ENCODE measurements at regions not wholly inside any gene's neighbourhood (a gene's known extent, or its start where the extent isn't known, plus 50 kb on each side); places are given as distances from the start of the nearest gene placed in this dataset.
"Not testable (repeated sequence)": the region's sequence is repeated elsewhere in the genome, so short reads cannot be mapped to it uniquely, and the experiment has no call there.

DNA sequence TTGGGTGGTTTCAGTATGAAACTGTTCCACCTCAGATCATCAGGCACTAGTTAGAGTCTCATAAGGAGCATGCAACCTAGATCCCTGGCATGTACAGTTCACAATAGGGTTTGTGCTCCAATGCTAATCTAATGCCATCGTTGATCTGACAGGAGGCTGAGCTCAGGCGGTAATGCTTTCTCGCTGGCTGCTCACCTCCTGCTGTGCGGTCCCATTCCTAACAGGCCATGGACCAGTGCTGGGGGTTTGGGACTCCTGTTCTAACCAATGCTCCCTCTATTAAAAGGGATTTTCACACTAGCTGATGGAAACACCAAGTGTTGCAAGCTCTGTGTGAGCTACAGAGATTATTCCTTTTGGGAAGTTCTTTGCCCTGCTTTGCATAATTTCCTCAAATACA lies 60.2 kb downstream of the PPIAL4G start:
- TF ChIP-seq, protein P1, sequence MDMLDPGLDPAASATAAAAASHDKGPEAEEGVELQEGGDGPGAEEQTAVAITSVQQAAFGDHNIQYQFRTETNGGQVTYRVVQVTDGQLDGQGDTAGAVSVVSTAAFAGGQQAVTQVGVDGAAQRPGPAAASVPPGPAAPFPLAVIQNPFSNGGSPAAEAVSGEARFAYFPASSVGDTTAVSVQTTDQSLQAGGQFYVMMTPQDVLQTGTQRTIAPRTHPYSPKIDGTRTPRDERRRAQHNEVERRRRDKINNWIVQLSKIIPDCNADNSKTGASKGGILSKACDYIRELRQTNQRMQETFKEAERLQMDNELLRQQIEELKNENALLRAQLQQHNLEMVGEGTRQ (IDR thresholded peaks at IDR 0.05; ENCODE audit: low read depth, low read length): not testable (repeated sequence)
- TF ChIP-seq CTCF (conservative IDR thresholded peaks at IDR 0.05; ENCODE audit: low read depth, low read length); RFX5 (IDR thresholded peaks at IDR 0.05; ENCODE audit: low read depth, low read length); FOS (IDR thresholded peaks at IDR 0.05; ENCODE audit: low read depth, low read length); MXI1 (IDR thresholded peaks at IDR 0.05; ENCODE audit: borderline replicate concordance, low read depth, low read length); MAZ (IDR thresholded peaks at IDR 0.05; ENCODE audit: borderline replicate concordance, low read depth, low read length); RAD21 (IDR thresholded peaks at IDR 0.05; ENCODE audit: low read length); POLR2A (IDR thresholded peaks at IDR 0.05; ENCODE audit: low read depth, low read length); RCOR1 (IDR thresholded peaks at IDR 0.05; ENCODE audit: insufficient replicate concordance, low read length); SMC3 (IDR thresholded peaks at IDR 0.05; ENCODE audit: low read depth, low read length): not testable (repeated sequence)
- TF ChIP-seq, protein P2, sequence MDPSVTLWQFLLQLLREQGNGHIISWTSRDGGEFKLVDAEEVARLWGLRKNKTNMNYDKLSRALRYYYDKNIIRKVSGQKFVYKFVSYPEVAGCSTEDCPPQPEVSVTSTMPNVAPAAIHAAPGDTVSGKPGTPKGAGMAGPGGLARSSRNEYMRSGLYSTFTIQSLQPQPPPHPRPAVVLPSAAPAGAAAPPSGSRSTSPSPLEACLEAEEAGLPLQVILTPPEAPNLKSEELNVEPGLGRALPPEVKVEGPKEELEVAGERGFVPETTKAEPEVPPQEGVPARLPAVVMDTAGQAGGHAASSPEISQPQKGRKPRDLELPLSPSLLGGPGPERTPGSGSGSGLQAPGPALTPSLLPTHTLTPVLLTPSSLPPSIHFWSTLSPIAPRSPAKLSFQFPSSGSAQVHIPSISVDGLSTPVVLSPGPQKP (IDR thresholded peaks at IDR 0.05; ENCODE audit: borderline replicate concordance, low read depth, low read length): not testable (repeated sequence)

All from IMR-90 (cell line).